Right atrium auricular region (tissue), 2 donors: ENCODE measurements at regions not wholly inside any gene's neighbourhood (a gene's known extent, or its start where the extent isn't known, plus 50 kb on each side); places are given as distances from the start of the nearest gene placed in this dataset.

ENCODE experiments used
- DNase-seq: peaks from one replicate; pipeline ENCODE4 v3.0.0-alpha.2; 2019; ENCODE audit warnings: low spot score
- H3K27ac ChIP-seq, 2 donors: fragments of 200-600 bp; sonication (generic); 1 replicate in 1 of 2; 2 replicates in 1 of 2; pipeline ENCODE4 v1.5.1; 2016 to 2019
- H3K27me3 ChIP-seq, 2 donors: fragments of 200-600 bp; sonication (generic); one replicate each; pipeline versions ENCODE4 v1.5.1 to v1.6.0; 2017 to 2019
- H3K36me3 ChIP-seq: fragments of 200-600 bp; sonication (generic); one replicate; pipeline ENCODE4 v1.5.1; 2016
- H3K4me1 ChIP-seq, 2 donors: fragments of 200-600 bp; sonication (generic); one replicate each; pipeline versions ENCODE4 v1.5.1 to v1.6.0; 2017 to 2019
- H3K4me3 ChIP-seq, 2 donors: fragments of 200-600 bp; sonication (generic); 1 replicate in 1 of 2; 2 replicates in 1 of 2; pipeline ENCODE4 v1.5.1; 2017 to 2019; ENCODE audit warnings: mild to moderate bottlenecking in 1 of 2, moderate library complexity in 1 of 2
- H3K9me3 ChIP-seq, 2 donors: fragments of 200-600 bp; sonication (generic); one replicate each; pipeline ENCODE4 v1.5.1; 2019
- TF ChIP-seq, protein P1 (sequence below), 2 donors: fragments of 200-600 bp; sonication (generic); IDR thresholded peaks; one replicate each; pipeline ENCODE4 v1.5.1; 2019; ENCODE audit warnings: antibody characterized with exemption in 2 of 2

DNA sequence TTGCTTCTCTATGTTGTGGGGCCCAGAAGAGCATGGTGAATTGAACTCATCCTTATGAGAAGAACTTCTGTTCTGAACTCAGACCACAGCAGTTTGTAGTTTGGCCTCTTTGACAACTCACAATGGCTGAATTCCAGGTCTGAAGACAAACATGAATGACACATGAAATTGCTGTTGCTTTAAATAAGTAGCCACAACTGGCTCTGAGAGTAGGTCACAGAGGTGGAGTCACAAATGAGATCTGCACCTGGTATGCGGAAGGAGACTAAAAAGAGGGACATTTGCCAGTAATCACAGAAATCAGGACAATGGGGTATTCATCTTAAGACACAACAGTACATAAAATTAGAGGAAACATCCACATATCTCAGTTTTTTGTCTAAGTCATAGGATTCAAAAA is 290.3 kb upstream of the MMADHC start:
- Histone ChIP-seq H3K27me3 (no peaks in the 10 kb centered on the region), H3K27ac (no peak overlapping the region), H3K36me3 (no peaks in the 10 kb centered on the region), H3K4me3 (no peak overlapping the region), H3K9me3 (no peaks in the 10 kb centered on the region), H3K4me1 (peaks cover 0 to 5% of the 10 kb centered on the region in 2 donors)
- TF ChIP-seq, protein P1, sequence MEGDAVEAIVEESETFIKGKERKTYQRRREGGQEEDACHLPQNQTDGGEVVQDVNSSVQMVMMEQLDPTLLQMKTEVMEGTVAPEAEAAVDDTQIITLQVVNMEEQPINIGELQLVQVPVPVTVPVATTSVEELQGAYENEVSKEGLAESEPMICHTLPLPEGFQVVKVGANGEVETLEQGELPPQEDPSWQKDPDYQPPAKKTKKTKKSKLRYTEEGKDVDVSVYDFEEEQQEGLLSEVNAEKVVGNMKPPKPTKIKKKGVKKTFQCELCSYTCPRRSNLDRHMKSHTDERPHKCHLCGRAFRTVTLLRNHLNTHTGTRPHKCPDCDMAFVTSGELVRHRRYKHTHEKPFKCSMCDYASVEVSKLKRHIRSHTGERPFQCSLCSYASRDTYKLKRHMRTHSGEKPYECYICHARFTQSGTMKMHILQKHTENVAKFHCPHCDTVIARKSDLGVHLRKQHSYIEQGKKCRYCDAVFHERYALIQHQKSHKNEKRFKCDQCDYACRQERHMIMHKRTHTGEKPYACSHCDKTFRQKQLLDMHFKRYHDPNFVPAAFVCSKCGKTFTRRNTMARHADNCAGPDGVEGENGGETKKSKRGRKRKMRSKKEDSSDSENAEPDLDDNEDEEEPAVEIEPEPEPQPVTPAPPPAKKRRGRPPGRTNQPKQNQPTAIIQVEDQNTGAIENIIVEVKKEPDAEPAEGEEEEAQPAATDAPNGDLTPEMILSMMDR (IDR thresholded peaks at IDR 0.05): no peak
- DNase-seq: no peak

DNA sequence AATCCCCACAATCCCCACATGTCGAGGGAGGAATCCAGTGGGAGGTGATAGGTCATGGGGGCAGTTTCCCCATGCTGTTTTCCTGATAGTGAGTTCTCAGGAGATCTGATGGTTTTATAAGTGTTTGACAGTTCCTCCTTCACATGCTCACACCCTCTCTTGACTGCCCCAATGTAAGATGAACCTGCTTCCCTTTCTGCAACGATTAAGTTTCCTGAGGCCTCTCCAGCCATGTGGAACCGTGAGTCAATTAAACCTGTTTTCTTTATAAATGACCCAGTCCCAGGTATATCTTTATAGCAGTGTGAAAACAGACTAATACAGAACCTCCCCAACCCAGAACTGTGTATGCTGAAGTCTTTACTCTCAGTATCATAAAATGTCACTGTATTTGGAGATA is 289.5 kb upstream of the MMADHC start:
- no peaks in the 10 kb centered on the region for H3K9me3 ChIP-seq
- H3K4me1 ChIP-seq: peaks cover 0 to 5% of the 10 kb centered on the region in 2 donors
- no peak overlapping the region for H3K27ac ChIP-seq
- TF ChIP-seq, protein P1 (IDR thresholded peaks at IDR 0.05): no peak
- no peaks in the 10 kb centered on the region for H3K36me3 ChIP-seq
- DNase-seq: no peak
- no peak overlapping the region for H3K4me3 ChIP-seq
- H3K27me3 ChIP-seq: no peaks in the 10 kb centered on the region

DNA sequence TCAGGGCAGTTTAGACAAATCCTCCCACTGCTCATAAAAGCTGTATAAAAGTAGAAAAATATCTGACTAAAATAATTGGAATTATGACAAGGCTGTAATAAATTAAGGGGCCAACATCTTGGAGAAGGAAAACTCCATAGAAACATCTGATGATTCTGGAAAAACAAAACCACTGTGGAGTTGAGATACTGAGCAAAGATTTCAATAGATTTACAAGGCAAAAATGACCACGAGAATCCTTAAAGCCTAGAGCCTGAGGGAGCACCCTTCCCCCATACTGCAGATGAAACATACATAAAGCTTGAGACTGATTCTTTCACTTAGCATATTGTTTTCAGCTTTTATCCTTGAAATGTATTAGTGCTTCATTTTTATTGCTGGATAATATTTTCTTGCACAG is 286.4 kb upstream of the MMADHC start:
- H3K4me1 ChIP-seq: peaks cover 0 to 5% of the 10 kb centered on the region in 2 donors

DNA sequence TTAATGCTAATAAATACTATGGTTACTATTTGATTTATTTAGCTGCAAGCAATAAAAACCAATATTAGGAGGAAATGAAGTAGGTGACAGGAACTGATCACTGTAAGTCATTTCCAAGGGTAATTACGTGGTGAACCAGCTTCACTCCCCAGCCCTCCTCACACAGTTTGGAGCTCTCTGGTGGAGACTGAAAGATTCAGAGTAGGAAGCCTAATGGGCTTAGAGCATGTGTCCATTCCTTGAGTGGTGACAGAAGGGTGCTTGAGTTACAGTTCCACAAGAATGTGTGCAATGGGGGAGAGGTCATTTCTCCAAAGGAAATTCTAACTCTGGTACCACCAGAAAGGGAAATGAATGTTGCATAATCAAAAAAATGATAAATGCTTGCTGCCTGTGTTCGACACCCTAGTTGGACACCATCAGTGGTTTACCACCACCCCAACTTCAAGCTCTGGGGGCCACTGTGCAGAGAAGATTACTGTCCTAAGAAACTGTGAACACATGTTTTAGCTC is 285.1 kb upstream of the MMADHC start:
- peaks cover 0 to 17% of the 10 kb centered on the region in 2 donors for H3K9me3 ChIP-seq
- no peaks in the 10 kb centered on the region for H3K36me3 ChIP-seq
- peaks cover 0 to under 1% of the 10 kb centered on the region in 2 donors for H3K4me1 ChIP-seq
- DNase-seq: no peak
- H3K4me3 ChIP-seq: no peak overlapping the region
- TF ChIP-seq, protein P1 (IDR thresholded peaks at IDR 0.05): no peak
- H3K27ac ChIP-seq: no peak overlapping the region
- no peaks in the 10 kb centered on the region for H3K27me3 ChIP-seq

More for the DNA sequence above, 286.4 kb upstream of the MMADHC start:
- H3K4me3 ChIP-seq: no peak overlapping the region
- H3K27me3 ChIP-seq: no peaks in the 10 kb centered on the region
- no peaks in the 10 kb centered on the region for H3K36me3 ChIP-seq
- DNase-seq: no peak
- H3K9me3 ChIP-seq: peaks cover 0 to 11% of the 10 kb centered on the region in 2 donors
- no peak overlapping the region for H3K27ac ChIP-seq
- TF ChIP-seq, protein P1 (IDR thresholded peaks at IDR 0.05): no peak

DNA sequence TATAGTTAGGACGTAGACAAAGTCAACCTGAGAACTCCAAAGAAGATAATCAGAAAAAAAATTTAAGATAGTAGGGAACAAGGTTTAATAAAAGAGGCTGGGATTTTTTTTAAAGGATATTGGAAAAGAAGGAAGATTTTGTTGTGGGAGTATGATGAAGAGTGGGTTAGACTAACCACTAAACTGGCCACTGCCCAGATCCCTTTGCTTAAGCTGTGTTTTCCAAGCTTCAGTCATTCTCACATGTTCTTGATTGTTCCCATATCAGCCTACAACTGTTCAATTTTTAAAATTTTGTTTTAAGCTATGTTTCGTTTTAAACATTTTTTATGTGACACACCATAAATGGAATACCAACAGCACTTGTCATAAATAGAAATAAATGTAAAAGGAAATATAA is 284.5 kb upstream of the MMADHC start:
- TF ChIP-seq, protein P1 (IDR thresholded peaks at IDR 0.05): no peak
- Histone ChIP-seq H3K4me1 (no peaks in the 10 kb centered on the region), H3K36me3 (no peaks in the 10 kb centered on the region), H3K4me3 (no peak overlapping the region), H3K27ac (no peak overlapping the region), H3K9me3 (peaks cover 0 to 17% of the 10 kb centered on the region in 2 donors), H3K27me3 (no peaks in the 10 kb centered on the region)
- DNase-seq: no peak
